ENCODE measurements at regions not wholly inside any gene's neighbourhood (a gene's known extent, or its start where the extent isn't known, plus 50 kb on each side); places are given as distances from the start of the nearest gene placed in this dataset.

DNA sequence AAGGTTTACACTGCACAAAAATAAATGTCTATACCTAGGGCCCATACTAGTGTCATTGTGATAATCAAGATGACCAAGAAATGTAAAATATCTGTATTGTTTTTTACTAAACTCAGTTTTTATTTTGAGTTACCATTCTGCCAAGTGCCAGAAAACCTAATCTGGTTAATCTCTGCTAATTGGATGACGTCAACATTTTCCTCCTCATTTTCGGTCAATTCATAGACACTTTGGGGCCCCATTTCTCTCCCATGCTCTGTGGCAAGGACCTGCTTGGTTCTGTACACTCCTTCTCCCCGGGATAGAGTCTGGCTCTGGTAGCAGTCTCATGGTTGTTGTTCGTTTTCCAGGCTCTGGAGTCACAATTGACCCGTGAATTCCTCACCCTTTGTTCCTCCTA is 186.5 kb upstream of the TCF4 start:
- TF ChIP-seq, protein P1, sequence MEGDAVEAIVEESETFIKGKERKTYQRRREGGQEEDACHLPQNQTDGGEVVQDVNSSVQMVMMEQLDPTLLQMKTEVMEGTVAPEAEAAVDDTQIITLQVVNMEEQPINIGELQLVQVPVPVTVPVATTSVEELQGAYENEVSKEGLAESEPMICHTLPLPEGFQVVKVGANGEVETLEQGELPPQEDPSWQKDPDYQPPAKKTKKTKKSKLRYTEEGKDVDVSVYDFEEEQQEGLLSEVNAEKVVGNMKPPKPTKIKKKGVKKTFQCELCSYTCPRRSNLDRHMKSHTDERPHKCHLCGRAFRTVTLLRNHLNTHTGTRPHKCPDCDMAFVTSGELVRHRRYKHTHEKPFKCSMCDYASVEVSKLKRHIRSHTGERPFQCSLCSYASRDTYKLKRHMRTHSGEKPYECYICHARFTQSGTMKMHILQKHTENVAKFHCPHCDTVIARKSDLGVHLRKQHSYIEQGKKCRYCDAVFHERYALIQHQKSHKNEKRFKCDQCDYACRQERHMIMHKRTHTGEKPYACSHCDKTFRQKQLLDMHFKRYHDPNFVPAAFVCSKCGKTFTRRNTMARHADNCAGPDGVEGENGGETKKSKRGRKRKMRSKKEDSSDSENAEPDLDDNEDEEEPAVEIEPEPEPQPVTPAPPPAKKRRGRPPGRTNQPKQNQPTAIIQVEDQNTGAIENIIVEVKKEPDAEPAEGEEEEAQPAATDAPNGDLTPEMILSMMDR (IDR thresholded peaks at IDR 0.05), result no peak
- no peak for TF ChIP-seq POLR2A (IDR thresholded peaks at IDR 0.05)
